HUES64 (cell line): ENCODE measurements at regions not wholly inside any gene's neighbourhood (a gene's known extent, or its start where the extent isn't known, plus 50 kb on each side); places are given as distances from the start of the nearest gene placed in this dataset.

Experiments
- H3K27ac ChIP-seq: 2 replicates; pipeline ENCODE4 v1.7.0; 2013; ENCODE audit warnings: low read depth, low read length, inconsistent platforms
- H3K27me3 ChIP-seq: 2 replicates; pipeline ENCODE4 v1.6.1; 2013; ENCODE audit warnings: mild to moderate bottlenecking, low read length; ENCODE audit not compliant: insufficient read depth
- H3K36me3 ChIP-seq: 2 replicates; pipeline ENCODE4 v1.6.1; 2013; ENCODE audit warnings: mild to moderate bottlenecking, low read length; ENCODE audit not compliant: insufficient read depth
- H3K4me1 ChIP-seq: 2 replicates; pipeline ENCODE4 v1.6.1; 2013; ENCODE audit warnings: mild to moderate bottlenecking, low read length, moderate library complexity; ENCODE audit not compliant: insufficient read depth
- H3K4me3 ChIP-seq: 2 replicates; pipeline ENCODE4 v1.5.1; 2013; ENCODE audit warnings: mild to moderate bottlenecking, low read length, moderate library complexity
- H3K9ac ChIP-seq: 2 replicates; pipeline ENCODE4 v1.6.1; 2013; ENCODE audit warnings: mild to moderate bottlenecking, low read depth, low read length
- H3K9me3 ChIP-seq: 2 replicates; pipeline ENCODE4 v1.6.1; 2013; ENCODE audit warnings: low read depth, low read length; ENCODE audit not compliant: insufficient read depth
- WGBS: fragments of 150-250, 120-280 bp; methylation state at CpG from one replicate; pipeline ENCODE4 v1.1.7; 2013; ENCODE audit warnings: missing lambda C conversion rate; 5-methylcytosine and 5-hydroxymethylcytosine counted together

DNA sequence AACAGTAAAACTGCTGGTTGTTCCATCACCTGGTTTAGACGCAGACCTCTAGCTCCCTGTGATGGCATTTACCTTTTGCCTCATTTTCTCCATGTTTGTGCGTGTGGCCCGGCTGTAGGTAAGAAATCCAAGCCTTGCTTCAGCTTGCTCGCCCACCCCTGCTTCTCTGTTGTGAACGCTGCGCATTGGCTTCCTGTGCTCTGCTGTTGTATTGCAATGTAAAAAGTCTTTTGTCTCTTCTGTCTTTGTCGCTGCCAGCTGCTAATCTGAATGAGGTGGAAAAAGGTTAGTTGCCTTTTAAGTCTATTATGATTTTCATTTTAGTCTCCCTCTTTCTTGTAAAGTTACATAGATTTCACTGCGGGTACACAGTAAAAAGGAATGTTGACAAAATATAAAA is 127.3 kb upstream of the PACRGL start:
- H3K4me3 ChIP-seq: no peak overlapping the region
- H3K4me1 ChIP-seq: peaks cover 27% of the 10 kb centered on the region
- H3K27me3 ChIP-seq: no peaks in the 10 kb centered on the region
- H3K36me3 ChIP-seq: no peaks in the 10 kb centered on the region
- no peaks in the 10 kb centered on the region for H3K9me3 ChIP-seq
- H3K27ac ChIP-seq: peak overlapping the region; percentile 72; the same call in 1 of the 2 replicates
- 25% methylated on average over 7 of the region's 8 CpGs for WGBS
- H3K9ac ChIP-seq: peak overlapping the region; percentile 23

DNA sequence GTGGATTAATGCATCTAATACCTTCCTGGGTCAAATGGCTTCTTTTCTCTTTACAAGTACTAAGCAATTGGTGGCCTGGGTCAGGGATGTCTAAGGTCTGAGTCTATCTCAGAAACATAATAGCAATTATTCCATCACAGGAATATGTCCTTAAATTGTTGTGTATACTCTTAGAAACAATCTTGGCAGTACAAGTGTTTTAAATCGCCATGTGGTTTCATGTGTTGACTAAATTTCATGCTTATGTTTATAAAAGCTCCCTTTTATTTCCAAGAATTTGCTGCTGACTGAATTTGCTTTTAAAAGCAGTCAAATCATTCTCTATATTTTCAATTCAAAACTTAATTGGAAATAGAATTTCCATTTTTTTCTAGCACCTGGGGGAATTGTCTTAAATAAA is 125.3 kb upstream of the PACRGL start:
- Histone ChIP-seq H3K9me3 (no peaks in the 10 kb centered on the region), H3K9ac (no peak overlapping the region), H3K4me1 (peaks cover 27% of the 10 kb centered on the region), H3K36me3 (no peaks in the 10 kb centered on the region), H3K27ac (no peak overlapping the region), H3K27me3 (no peaks in the 10 kb centered on the region), H3K4me3 (no peak overlapping the region)
- no CpG with 5 or more reads among the region's 1 CpG for WGBS

DNA sequence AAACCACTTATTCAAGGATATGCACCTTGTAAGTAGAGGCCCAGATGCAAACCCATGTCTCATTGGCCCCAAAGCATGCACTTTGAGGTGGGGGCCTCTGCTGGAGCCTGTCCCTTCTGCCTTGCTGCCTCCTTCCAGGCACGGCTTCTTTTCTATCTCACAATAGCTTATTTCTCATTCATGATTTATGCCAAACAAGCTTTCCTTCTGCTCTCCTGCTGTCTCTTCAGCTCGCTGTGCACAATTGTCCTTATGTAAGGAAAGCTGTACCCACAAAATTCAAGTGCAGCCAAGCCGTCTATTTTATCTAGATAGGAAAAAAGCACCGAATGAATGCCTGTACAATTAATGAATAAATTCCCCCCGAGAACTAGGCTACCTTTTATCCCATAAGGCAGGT is 124.8 kb upstream of the PACRGL start:
- Histone ChIP-seq H3K9me3 (no peaks in the 10 kb centered on the region), H3K4me1 (peaks cover 27% of the 10 kb centered on the region), H3K27ac (no peak overlapping the region), H3K27me3 (no peaks in the 10 kb centered on the region), H3K4me3 (no peak overlapping the region), H3K9ac (no peak overlapping the region), H3K36me3 (no peaks in the 10 kb centered on the region)
- WGBS: 90% methylated on average over 4 of the region's 5 CpGs

DNA sequence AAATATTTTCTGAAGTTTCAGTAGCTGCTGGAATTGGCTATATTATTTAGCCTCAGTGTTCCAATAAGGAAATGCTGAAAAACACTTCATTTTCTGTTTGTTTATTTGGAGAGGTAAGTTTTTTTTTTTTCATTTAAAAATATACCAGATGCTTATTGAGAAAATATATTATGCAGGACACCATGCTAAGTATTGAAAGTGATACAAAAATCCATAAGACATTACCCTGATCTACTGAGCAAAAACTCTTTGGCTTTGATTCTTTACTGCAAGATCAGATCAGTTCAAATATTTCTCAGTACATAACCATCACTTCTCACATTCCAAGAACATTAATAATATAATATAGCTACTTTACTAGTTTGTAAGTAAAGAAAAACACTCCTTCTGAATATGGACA is 123.4 kb upstream of the PACRGL start:
- Histone ChIP-seq H3K27ac (no peak overlapping the region), H3K36me3 (no peaks in the 10 kb centered on the region), H3K4me1 (peaks cover 27% of the 10 kb centered on the region), H3K27me3 (no peaks in the 10 kb centered on the region), H3K9ac (no peak overlapping the region), H3K9me3 (no peaks in the 10 kb centered on the region), H3K4me3 (no peak overlapping the region)

DNA sequence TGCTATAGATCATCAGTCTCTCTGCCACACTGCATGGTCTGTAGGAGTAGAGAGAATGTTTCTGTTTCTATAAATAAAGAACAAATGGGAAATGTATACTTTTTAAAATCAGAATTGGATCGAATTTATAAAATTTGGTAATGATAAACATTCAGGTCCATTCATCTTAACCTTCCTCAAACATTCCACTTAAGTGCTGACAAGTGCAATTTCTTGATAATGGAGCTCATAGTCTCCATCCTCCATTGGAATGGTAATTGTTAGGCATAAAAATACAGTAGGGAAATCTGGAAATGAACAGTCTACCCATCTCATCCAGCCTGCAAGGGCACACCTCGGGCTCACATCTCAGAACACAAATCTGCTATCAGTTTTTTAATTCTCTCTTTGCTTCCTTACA is 122.6 kb upstream of the PACRGL start:
- Histone ChIP-seq H3K36me3 (no peaks in the 10 kb centered on the region), H3K9ac (no peak overlapping the region), H3K27ac (no peak overlapping the region), H3K9me3 (no peaks in the 10 kb centered on the region), H3K27me3 (no peaks in the 10 kb centered on the region), H3K4me3 (no peak overlapping the region), H3K4me1 (peaks cover 19% of the 10 kb centered on the region)
- 96% methylated on average over 1 of the region's 2 CpGs for WGBS

DNA sequence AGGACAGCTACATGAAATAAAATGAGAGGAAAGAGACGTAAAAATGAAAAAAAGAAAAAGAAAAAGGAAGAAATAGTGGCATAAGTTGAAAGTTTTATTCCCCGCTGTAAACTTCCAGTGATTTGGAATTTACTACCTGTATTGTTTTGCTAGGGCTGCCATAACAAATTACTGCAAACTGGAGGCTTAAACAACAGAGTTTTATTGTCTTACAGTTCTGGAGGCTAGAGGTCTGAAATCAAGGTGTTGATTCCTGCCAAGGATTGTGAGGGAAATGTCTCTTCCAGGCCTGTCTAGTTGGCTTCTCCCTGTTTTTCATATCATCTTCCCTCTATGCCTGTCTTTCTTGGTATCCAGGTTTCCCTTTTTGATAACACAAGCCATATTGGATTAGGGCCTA is 119.4 kb upstream of the PACRGL start:
- H3K9me3 ChIP-seq: no peaks in the 10 kb centered on the region
- 92% methylated on average over 2 of the region's 2 CpGs for whole genome bisulfite sequencing
- no peak overlapping the region for H3K27ac ChIP-seq
- no peaks in the 10 kb centered on the region for H3K4me1 ChIP-seq
- H3K4me3 ChIP-seq: no peak overlapping the region
- no peak overlapping the region for H3K9ac ChIP-seq
- no peaks in the 10 kb centered on the region for H3K27me3 ChIP-seq
- no peaks in the 10 kb centered on the region for H3K36me3 ChIP-seq

DNA sequence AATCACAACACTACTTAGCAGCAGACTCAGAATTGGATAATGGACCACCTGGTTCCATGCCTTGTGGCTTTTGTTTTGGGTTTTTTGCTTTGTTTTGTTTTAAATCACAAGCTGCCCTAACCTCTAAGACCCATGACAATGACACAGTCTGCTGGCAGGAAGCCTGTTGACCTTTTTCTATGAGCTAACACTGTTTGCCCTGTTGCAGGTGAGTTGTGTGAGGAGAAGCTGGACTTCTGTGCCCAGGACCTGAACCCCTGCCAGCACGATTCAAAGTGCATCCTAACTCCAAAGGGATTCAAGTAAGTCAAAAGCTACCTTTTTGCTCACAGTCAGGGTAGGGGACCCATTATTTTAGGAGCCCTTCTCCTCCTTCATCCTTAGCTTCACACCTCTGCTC is 110.8 kb upstream of the PACRGL start:
- no peaks in the 10 kb centered on the region for H3K27me3 ChIP-seq
- 75% methylated on average over 1 of the region's 1 CpG for WGBS
- H3K27ac ChIP-seq: peak overlapping the region; percentile 34; the same call in 1 of the 2 replicates
- H3K4me3 ChIP-seq: no peak overlapping the region
- H3K9ac ChIP-seq: no peak overlapping the region
- no peaks in the 10 kb centered on the region for H3K9me3 ChIP-seq
- peaks cover 14% of the 10 kb centered on the region for H3K4me1 ChIP-seq
- H3K36me3 ChIP-seq: no peaks in the 10 kb centered on the region

DNA sequence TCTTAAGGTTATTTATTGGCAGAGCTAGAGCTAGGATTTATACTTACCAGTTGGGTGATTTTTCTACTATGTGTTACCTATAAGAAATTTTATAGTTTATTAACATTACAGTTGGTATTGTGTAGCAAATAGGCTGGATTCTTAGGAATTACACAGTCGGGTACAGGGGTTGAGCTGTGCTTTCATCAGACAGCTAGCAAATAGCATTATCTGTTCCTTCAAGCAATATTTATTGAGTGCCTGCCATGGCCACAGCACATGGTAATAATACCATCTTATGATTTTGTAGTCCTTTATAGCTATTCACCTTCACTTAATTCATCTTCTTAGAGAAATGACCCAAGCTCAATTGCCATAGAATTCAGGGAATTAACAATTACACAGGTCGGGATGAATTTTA is 109.4 kb upstream of the PACRGL start:
- WGBS: 98% methylated on average over 2 of the region's 2 CpGs

DNA sequence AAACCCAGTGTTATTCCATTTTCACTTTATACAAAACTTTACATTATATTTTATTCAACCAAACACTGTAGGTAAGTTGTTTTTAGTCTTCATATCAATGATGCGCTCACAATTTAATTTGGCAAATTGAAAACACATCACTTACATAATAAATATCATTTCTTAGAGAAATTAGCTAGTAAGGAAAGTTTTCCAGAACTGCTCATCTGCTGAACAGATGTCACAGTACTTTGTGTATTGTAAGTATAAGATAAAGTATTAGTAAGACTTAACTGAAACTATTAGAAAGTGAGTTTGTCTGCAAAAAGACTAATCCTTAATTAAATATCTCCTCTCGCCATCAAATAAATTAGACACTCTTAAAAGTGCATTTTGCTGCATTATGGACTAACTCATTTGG is 108.7 kb upstream of the PACRGL start:
- Histone ChIP-seq H3K27me3 (no peaks in the 10 kb centered on the region), H3K9me3 (no peaks in the 10 kb centered on the region), H3K27ac (no peak overlapping the region), H3K4me3 (no peak overlapping the region), H3K9ac (no peak overlapping the region), H3K36me3 (no peaks in the 10 kb centered on the region), H3K4me1 (peaks cover 14% of the 10 kb centered on the region)
- 100% methylated on average over 1 of the region's 2 CpGs for WGBS

More for the DNA sequence above, 109.4 kb upstream of the PACRGL start:
- Histone ChIP-seq H3K4me1 (peaks cover 14% of the 10 kb centered on the region), H3K9me3 (no peaks in the 10 kb centered on the region), H3K27ac (no peak overlapping the region), H3K27me3 (no peaks in the 10 kb centered on the region), H3K4me3 (no peak overlapping the region), H3K36me3 (no peaks in the 10 kb centered on the region), H3K9ac (no peak overlapping the region)

DNA sequence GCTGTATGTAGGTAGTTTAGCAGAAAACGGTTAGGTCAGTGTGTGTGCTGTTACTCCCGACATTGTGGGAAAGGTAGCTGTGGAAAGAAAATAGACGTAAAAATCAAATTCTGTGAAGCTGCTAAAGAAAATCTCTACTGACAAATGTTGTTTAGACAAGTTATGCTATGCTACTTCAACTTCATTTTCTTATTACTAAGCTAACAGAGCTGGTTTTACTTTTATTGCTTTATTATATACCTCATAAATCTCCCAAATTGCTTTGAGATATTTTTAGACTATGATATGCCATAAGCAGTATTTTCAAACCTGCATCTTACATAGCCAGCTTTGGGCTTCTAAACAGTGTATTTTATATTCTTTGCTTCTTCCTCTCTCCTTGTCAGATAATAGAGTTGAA is 108.2 kb upstream of the PACRGL start:
- H3K4me3 ChIP-seq: no peak overlapping the region
- no peaks in the 10 kb centered on the region for H3K9me3 ChIP-seq
- peaks cover 14% of the 10 kb centered on the region for H3K4me1 ChIP-seq
- H3K36me3 ChIP-seq: no peaks in the 10 kb centered on the region
- no peaks in the 10 kb centered on the region for H3K27me3 ChIP-seq
- no peak overlapping the region for H3K9ac ChIP-seq
- WGBS: 94% methylated on average over 3 of the region's 3 CpGs
- H3K27ac ChIP-seq: no peak overlapping the region

DNA sequence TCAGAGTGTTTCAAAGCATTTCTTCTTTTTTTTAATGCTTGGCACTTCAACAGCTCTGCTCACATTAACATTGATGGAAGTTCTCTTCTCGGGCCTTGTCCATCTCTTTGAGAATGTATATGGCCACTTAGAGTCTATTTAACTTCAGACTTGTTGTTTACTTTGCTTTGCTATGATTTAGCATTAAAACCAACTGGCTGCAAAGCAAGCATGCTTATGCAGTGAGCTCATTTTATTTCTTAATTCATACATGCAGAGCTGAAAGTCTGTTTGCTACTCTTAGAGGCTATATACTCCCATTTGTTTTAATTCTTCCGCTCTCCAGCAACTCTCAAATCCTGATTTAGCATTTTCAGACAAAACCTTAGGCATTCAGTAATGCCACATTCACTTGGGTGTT is 107.6 kb upstream of the PACRGL start:
- H3K9me3 ChIP-seq: no peaks in the 10 kb centered on the region
- no peaks in the 10 kb centered on the region for H3K27me3 ChIP-seq

DNA sequence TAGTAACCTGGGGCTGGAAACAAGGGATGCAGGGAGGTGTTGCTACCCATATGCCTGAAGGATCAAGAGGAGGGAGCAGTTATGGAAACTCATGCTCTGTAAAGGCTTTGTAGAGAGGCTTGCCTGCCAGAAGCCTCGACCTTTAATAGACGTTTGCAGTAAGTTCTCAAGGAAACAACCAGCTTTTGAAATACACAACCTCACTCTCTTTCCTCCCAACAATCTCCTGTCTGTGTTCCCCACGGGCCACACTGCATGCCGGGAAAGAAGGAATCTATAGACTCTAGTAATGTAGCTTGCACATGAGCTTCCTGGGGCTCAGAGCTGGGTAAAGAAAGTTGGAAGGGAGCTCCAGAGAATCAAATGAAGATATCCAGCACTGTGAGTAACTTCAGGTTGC is 101.6 kb upstream of the PACRGL start:
- H3K36me3 ChIP-seq: no peaks in the 10 kb centered on the region
- H3K27me3 ChIP-seq: no peaks in the 10 kb centered on the region
- H3K9ac ChIP-seq: no peak overlapping the region
- no peaks in the 10 kb centered on the region for H3K4me1 ChIP-seq
- WGBS: 85% methylated on average over 4 of the region's 4 CpGs
- no peak overlapping the region for H3K4me3 ChIP-seq
- H3K9me3 ChIP-seq: no peaks in the 10 kb centered on the region
- no peak overlapping the region for H3K27ac ChIP-seq

More for the DNA sequence above, 107.6 kb upstream of the PACRGL start:
- H3K9ac ChIP-seq: no peak overlapping the region
- peaks cover 14% of the 10 kb centered on the region for H3K4me1 ChIP-seq
- 88% methylated on average over 2 of the region's 2 CpGs for WGBS
- no peaks in the 10 kb centered on the region for H3K36me3 ChIP-seq
- H3K4me3 ChIP-seq: no peak overlapping the region
- H3K27ac ChIP-seq: no peak overlapping the region
